22Rv1 (cell line): ENCODE measurements at regions not wholly inside any gene's neighbourhood (a gene's known extent, or its start where the extent isn't known, plus 50 kb on each side); places are given as distances from the start of the nearest gene placed in this dataset.

Source experiments
- CTCF ChIP-seq: fragments of 450-650 bp; IDR thresholded peaks from 2 replicates; pipeline ENCODE4 v1.5.1; 2017; ENCODE audit warnings: mild to moderate bottlenecking
- ZFX ChIP-seq: fragments of 450-650 bp; IDR thresholded peaks from 2 replicates; pipeline ENCODE4 v1.6.1; 2017; ENCODE audit warnings: antibody characterized with exemption, borderline replicate concordance

- TF ChIP-seq CTCF, result no peak
- no peak for TF ChIP-seq ZFX
Observed at GRCh38 chr4:79253924-79254323, 71.9 kb downstream of the NAA11 start.
